Stimulated activated naive CD8-positive, alpha-beta T cell treated with anti-CD3 and anti-CD28 coated beads, Interleukin-15, amount 100 ng/mL, for 72 hours (primary cell): ENCODE measurements at regions not wholly inside any gene's neighbourhood (a gene's known extent, or its start where the extent isn't known, plus 50 kb on each side); places are given as distances from the start of the nearest gene placed in this dataset.
"Not testable (repeated sequence)": the region's sequence is repeated elsewhere in the genome, so short reads cannot be mapped to it uniquely, and the experiment has no call there.

ENCODE experiments used
- ATAC-seq: fragments of 150-1000 bp; cut with Tn5 transposase; 2 replicates; pipeline ENCODE4 v1.10.0; 2021; ENCODE audit warnings: mild to moderate bottlenecking, moderate library complexity
- DNase-seq, 2 donors: peaks; one replicate each; pipeline ENCODE4 v3.0.0; 2021 to 2022
- H3K27ac Mint-ChIP-seq, 2 donors: one replicate each; pipeline ENCODE4 v1.8.0; 2022; ENCODE audit warnings: mild to moderate bottlenecking in 2 of 2, mixed read lengths in 2 of 2, moderate library complexity in 2 of 2
- H3K27me3 Mint-ChIP-seq: one replicate; pipeline ENCODE4 v1.8.0; 2022; ENCODE audit warnings: mixed read lengths
- H3K4me1 Mint-ChIP-seq: one replicate; pipeline ENCODE4 v1.8.0; 2022; ENCODE audit warnings: mild to moderate bottlenecking, mixed read lengths
- H3K4me3 Mint-ChIP-seq, 2 donors: one replicate each; pipeline ENCODE4 v1.8.0; 2022; ENCODE audit warnings: mild to moderate bottlenecking in 2 of 2, mixed read lengths in 2 of 2, moderate library complexity in 1 of 2
- H3K9me3 Mint-ChIP-seq, 2 donors: one replicate each; pipeline ENCODE4 v1.8.0; 2022; ENCODE audit warnings: mixed read lengths in 2 of 2

DNA sequence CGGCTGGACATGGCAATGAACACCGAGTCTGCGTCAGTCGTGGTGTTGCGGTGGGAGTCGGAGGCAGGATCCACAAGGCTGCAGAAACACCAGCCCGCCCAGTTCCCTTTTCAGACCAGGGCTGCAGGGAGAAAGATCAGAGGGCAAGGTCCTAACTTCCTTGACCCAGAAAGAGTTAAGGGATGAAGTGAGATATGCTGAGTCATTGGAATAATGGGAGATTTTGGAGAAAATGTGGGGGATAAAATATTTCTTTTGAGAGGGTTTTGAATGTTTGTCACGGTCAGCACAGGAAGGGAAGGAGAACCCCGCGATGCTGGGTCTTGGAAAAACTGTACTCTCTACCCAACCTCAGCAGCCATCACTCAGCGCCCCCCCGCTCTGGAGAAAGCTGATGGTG lies 416.0 kb downstream of the ICE1 start:
- H3K4me1 Mint-ChIP-seq = no peaks in the 10 kb centered on the region
- no peak overlapping the region for H3K27ac Mint-ChIP-seq
- peaks cover 8% of the 10 kb centered on the region for H3K27me3 Mint-ChIP-seq
- ATAC-seq (no peak), DNase-seq (no peak)
- H3K4me3 Mint-ChIP-seq = no peak overlapping the region
- H3K9me3 Mint-ChIP-seq = no peaks in the 10 kb centered on the region

- H3K9me3 Mint-ChIP-seq, ATAC-seq, H3K4me1 Mint-ChIP-seq, DNase-seq, H3K27ac Mint-ChIP-seq, H3K4me3 Mint-ChIP-seq: not testable (repeated sequence)
- peaks cover 27% of the 10 kb centered on the region for H3K27me3 Mint-ChIP-seq
These were observed 409.1 kb downstream of the ICE1 start for GRCh38 chr5:5831622-5832021.

GRCh38 chr5:5828619-5829018 lies 406.1 kb downstream of the ICE1 start:
- DNase-seq (no peak), ATAC-seq (no peak)
- Mint-ChIP-seq H3K4me3 (no peak overlapping the region), H3K27ac (no peak overlapping the region), H3K9me3 (no peaks in the 10 kb centered on the region), H3K27me3 (peaks cover 27% of the 10 kb centered on the region), H3K4me1 (no peaks in the 10 kb centered on the region)

DNA sequence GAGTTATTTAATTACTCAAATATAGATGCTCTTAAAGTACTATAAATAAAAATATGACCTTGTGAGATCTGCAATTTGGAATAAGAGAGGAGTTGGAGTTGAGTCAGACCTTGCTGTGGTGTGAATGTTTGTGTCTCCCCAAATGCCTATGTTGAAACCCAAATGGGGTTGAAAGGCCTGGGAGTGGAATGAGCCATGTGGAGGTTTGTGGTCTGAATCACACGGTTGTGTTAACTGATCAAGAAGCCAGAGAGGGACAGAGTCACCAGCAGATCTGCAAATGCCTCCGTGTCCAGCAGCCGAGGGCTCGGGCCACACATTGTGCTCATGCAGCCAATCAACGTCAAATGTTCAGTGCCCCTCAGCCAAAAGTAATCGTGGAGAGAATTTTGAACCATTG lies 404.4 kb downstream of the ICE1 start:
- Mint-ChIP-seq H3K27me3 (peaks cover 17% of the 10 kb centered on the region), H3K27ac (no peak overlapping the region), H3K4me1 (no peaks in the 10 kb centered on the region), H3K9me3 (no peaks in the 10 kb centered on the region), H3K4me3 (no peak overlapping the region)
- ATAC-seq (no peak), DNase-seq (no peak)

- Mint-ChIP-seq H3K27ac (peak overlapping the region in 1 of 2 donors; percentile 45), H3K9me3 (no peaks in the 10 kb centered on the region), H3K4me3 (no peak overlapping the region), H3K4me1 (no peaks in the 10 kb centered on the region), H3K27me3 (no peaks in the 10 kb centered on the region)
- DNase-seq (no peak), ATAC-seq (no peak)
These were observed 400.3 kb downstream of the ICE1 start for GRCh38 chr5:5822729-5823257.

DNA sequence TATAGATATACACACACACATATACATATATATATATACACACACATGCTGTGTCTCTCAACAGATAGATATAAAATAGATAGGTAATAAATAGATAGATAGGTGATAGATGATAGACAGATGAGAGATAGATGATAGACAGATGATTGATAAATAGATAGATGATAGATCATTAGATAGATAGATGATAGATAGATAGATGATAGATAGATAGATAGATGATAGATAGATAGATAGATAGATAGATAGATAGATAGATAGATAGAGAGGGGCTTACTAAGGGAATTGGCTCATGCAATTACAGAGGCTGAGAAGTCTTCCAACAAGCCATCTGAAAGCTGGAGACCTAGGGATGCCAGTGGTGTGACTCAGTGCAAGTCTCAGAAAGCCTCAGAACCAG lies 394.5 kb downstream of the ICE1 start:
- Mint-ChIP-seq H3K27ac (no peak overlapping the region), H3K4me3 (no peak overlapping the region), H3K9me3 (no peaks in the 10 kb centered on the region), H3K27me3 (no peaks in the 10 kb centered on the region), H3K4me1 (no peaks in the 10 kb centered on the region)
- ATAC-seq (no peak), DNase-seq (no peak)

GRCh38 chr5:5813441-5813840 lies 391.0 kb downstream of the ICE1 start:
- Mint-ChIP-seq H3K27me3 (no peaks in the 10 kb centered on the region), H3K4me3 (no peak overlapping the region), H3K27ac (no peak overlapping the region), H3K9me3 (no peaks in the 10 kb centered on the region), H3K4me1 (no peaks in the 10 kb centered on the region)
- ATAC-seq = no peak
- no peak for DNase-seq

GRCh38 chr5:5810461-5810860 lies 388.0 kb downstream of the ICE1 start:
- Mint-ChIP-seq H3K9me3 (no peaks in the 10 kb centered on the region), H3K4me3 (no peak overlapping the region), H3K27ac (no peak overlapping the region), H3K27me3 (no peaks in the 10 kb centered on the region), H3K4me1 (no peaks in the 10 kb centered on the region)
- ATAC-seq = no peak
- DNase-seq = no peak

DNA sequence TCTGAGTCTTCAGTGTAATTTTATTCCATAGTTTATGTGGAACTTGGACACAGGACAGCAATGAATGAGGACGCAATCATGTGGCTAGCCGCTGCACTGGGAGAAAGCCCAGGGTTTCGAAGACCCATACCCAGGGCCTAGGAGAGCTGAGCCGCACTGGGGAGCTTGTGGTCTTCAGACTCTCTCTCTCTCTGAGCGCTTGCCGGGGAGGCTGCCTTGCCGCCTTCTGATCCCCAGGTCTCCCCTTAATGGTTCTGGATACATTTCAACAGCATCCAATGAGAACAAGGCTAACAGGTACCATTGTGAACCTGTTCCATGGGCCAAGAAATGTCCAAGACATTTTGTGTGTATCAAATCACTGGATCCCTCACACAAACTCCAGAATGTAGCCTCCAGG lies 383.4 kb downstream of the ICE1 start:
- H3K4me3 Mint-ChIP-seq = no peak overlapping the region
- ATAC-seq (no peak), DNase-seq (no peak)
- H3K4me1 Mint-ChIP-seq = no peaks in the 10 kb centered on the region
- no peaks in the 10 kb centered on the region for H3K27me3 Mint-ChIP-seq
- H3K27ac Mint-ChIP-seq = no peak overlapping the region
- H3K9me3 Mint-ChIP-seq = no peaks in the 10 kb centered on the region

- no peaks in the 10 kb centered on the region for H3K27me3 Mint-ChIP-seq
- no peak overlapping the region for H3K27ac Mint-ChIP-seq
- ATAC-seq (no peak), DNase-seq (no peak)
- H3K4me3 Mint-ChIP-seq = no peak overlapping the region
- H3K4me1 Mint-ChIP-seq = no peaks in the 10 kb centered on the region
- H3K9me3 Mint-ChIP-seq = no peaks in the 10 kb centered on the region
These were observed 382.2 kb downstream of the ICE1 start for GRCh38 chr5:5804478-5805233.

DNA sequence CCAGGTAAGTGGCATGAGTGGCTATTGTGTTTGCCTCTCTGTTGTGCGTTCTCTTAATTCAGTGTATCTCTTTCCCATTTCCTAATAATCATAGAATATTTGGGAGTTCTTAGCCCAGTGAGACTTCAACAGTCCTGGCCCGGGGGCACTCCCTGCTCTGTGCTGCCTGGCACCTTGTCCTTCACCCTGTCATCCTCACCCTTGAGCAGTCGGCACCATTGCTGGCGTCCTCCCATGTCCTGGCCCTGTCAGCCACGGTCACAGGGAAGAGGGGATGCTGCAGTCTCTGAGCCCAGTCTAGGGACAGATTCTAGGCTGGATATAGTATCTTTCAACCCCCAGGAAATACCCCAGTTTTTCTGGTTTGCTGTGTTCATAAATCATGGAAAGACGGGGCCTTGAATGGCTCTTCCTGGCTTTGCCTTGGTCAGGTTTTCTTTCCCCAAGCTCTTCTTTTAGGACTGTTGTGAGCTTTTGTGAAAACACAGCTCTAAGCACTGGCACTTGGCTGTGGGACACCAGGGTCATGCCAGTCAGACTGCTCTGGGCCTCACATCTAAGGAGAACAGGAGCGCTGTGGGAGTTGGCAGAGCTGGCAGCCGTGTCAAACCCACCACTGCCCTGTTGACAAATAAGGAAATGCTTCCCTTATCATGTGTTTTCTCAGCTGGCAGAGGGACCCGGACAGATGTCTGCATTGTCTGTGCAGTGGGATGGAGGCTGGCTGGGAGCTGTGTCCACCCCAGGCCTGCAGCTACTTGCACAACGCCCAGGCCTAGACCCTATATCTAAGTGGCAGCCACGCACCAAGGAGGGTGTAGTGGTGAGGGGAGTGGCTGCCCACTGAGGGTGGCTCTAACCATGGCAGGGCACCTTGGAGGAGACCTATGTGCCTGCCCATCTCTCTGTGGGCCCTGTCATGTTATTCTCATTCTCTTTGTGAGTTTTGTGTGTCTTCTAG lies 378.6 kb downstream of the ICE1 start:
- ATAC-seq = peak; percentile 35
- no peak overlapping the region for H3K4me3 Mint-ChIP-seq
- no peak for DNase-seq
- no peaks in the 10 kb centered on the region for H3K27me3 Mint-ChIP-seq
- H3K9me3 Mint-ChIP-seq = no peaks in the 10 kb centered on the region
- H3K27ac Mint-ChIP-seq = no peak overlapping the region
- no peaks in the 10 kb centered on the region for H3K4me1 Mint-ChIP-seq

GRCh38 chr5:5799826-5800225 lies 377.3 kb downstream of the ICE1 start:
- Mint-ChIP-seq H3K9me3 (no peaks in the 10 kb centered on the region), H3K27ac (no peak overlapping the region), H3K4me1 (no peaks in the 10 kb centered on the region), H3K27me3 (no peaks in the 10 kb centered on the region), H3K4me3 (no peak overlapping the region)
- DNase-seq = no peak
- ATAC-seq = no peak

GRCh38 chr5:5799229-5799628 lies 376.8 kb downstream of the ICE1 start:
- Mint-ChIP-seq H3K4me3 (no peak overlapping the region), H3K27me3 (no peaks in the 10 kb centered on the region), H3K27ac (no peak overlapping the region), H3K4me1 (no peaks in the 10 kb centered on the region), H3K9me3 (no peaks in the 10 kb centered on the region)
- DNase-seq = no peak
- ATAC-seq = no peak

DNA sequence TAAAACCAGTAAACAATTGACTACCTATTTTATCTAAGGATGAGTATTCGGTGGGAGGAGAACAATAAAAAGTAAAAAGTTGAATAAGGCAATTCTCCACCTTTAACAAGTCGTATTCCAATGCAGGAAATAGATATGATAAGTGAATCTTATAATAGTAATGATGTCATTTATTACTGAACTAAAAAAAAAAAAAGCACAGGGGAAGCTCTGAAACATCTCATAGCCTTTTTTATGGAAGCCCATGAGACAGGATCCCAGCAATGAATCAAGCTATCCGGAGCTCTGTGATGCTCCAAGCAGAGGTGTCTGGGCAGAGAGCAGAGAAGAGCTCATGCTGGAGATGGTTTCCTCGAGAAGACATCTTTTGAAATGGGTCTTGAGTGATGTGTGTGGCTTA lies 376.0 kb downstream of the ICE1 start:
- ATAC-seq (no peak), DNase-seq (no peak)
- Mint-ChIP-seq H3K27me3 (peaks cover 5% of the 10 kb centered on the region), H3K27ac (no peak overlapping the region), H3K4me3 (no peak overlapping the region), H3K9me3 (no peaks in the 10 kb centered on the region), H3K4me1 (peaks cover 4% of the 10 kb centered on the region)

GRCh38 chr5:5798041-5798440 lies 375.6 kb downstream of the ICE1 start:
- DNase-seq (no peak), ATAC-seq (no peak)
- H3K4me1 Mint-ChIP-seq = peaks cover 7% of the 10 kb centered on the region
- H3K4me3 Mint-ChIP-seq = no peak overlapping the region
- H3K27ac Mint-ChIP-seq = no peak overlapping the region
- peaks cover 9% of the 10 kb centered on the region for H3K27me3 Mint-ChIP-seq
- no peaks in the 10 kb centered on the region for H3K9me3 Mint-ChIP-seq
